LNCAP (cell line): ENCODE measurements at regions not wholly inside any gene's neighbourhood (a gene's known extent, or its start where the extent isn't known, plus 50 kb on each side); places are given as distances from the start of the nearest gene placed in this dataset.

Experiments used
- CTCF ChIP-seq: fragments of 450-650 bp; IDR thresholded peaks from 2 replicates; pipeline ENCODE4 v1.5.1; 2017; ENCODE audit warnings: mild to moderate bottlenecking

DNA sequence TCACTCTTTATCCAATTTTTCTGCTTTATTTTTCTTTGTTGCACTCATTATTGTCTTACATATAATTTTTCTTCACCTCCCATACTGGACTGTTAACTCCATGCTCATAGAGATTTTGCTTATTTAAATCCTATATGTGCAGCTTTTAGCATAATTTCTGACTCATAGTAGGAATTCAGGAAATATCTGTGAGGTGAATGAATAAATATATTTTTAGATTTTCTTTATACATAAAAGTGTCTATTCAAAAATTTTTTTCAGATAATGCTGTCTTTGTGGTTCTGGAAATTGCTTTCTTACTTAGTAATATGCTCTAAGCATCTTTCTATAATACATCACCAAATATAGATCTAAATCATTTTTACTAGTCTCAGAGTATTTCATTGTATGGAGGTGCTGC is 191.8 kb upstream of the SUCLG2 start:
- no peak for TF ChIP-seq CTCF

GRCh38 chr3:67832817-67833216 is 178.4 kb upstream of the SUCLG2 start:
- TF ChIP-seq CTCF, result no peak

GRCh38 chr3:67831262-67831661 is 176.8 kb upstream of the SUCLG2 start:
- TF ChIP-seq CTCF, result no peak

DNA sequence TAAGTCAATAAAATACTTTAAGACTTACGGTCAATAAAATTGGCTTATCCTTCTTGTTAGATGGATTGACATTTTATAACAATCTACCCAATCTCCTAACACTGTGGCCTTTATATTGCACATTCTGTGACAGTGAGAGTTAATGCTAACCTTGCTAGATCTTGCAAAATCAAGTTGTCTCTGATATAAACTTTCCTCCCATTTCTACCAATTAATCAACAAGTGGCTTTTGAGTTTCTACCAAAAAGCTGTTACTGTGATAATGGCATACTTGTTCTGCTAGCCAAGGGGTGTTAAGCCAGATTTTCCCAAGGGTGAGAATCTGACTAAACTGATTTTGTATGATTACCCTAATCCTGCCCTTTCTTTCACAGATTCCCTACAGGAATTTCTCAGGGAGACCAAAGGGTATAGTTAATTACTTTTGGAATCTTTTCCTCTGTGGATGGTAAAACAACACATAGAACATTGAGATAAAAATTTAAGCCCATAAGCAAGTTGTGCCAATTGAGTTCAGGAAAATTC is 174.1 kb upstream of the SUCLG2 start:
- no peak for TF ChIP-seq CTCF

- no peak for TF ChIP-seq CTCF
Measured at GRCh38 chr3:67821135-67821534, 166.7 kb upstream of the SUCLG2 start.

- peak; percentile 23; the same call in 1 of the 2 replicates for TF ChIP-seq CTCF
Measured at GRCh38 chr3:67819447-67819846, 165.0 kb upstream of the SUCLG2 start.

DNA sequence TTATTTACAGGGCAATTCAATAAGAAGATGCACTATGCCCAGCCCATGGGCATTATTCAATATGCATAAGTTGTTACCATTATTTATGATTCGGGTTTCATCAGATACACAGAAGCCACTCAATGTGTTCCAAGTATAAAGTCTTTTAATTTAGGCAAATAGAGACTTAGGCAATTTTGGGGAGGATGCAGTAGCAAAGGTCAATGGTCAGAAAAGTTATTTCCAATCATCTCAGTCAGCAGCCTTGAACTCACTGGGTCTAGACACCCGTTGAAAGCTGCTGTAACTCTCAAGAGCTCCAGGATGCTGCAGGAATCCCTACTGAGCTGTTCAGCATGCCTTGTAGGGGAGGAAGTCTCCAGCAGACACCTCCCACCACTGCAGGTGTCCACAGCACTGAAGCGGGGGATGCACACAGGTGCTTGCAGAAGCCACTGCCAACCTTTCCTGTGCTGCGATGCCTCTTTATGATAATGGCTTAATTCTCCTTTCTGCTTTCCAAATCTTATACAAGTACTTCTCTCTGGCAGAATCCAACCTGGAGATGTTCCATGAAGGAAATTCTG is 155.0 kb upstream of the SUCLG2 start:
- no peak for TF ChIP-seq CTCF

DNA sequence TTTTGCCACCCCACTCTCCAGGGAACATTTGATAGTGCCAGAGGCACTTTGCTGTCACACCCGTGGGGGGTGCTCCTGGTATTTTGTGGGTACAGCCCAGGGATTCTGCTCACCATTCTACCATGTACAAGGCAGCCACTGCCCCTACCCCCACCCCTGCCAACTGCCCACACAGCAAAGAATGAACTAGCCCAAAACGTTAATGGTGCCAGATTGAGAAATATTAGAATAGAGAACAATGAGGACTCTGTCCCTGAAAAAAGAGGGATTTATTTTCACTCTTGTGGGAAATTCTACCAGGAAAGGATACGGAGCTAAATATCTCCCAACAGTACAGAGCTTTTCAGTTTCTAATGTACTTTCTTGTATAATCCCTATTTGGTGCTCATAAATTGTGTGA is 154.5 kb upstream of the SUCLG2 start:
- no peak for TF ChIP-seq CTCF
